ENCODE measurements at regions not wholly inside any gene's neighbourhood (a gene's known extent, or its start where the extent isn't known, plus 50 kb on each side); places are given as distances from the start of the nearest gene placed in this dataset.

- no peaks in the 10 kb centered on the region for H3K27me3 Mint-ChIP-seq (ENCODE audit: unreplicated experiment)
- H3K9me3 Mint-ChIP-seq (ENCODE audit: unreplicated experiment) = no peaks in the 10 kb centered on the region
- H3K4me3 Mint-ChIP-seq (ENCODE audit: unreplicated experiment) = no peak overlapping the region
- DNase-seq (ENCODE audit: extremely low spot score, unreplicated experiment) = no peak
- H3K27ac Mint-ChIP-seq (ENCODE audit: unreplicated experiment) = no peak overlapping the region
- no peaks in the 10 kb centered on the region for H3K36me3 Mint-ChIP-seq (ENCODE audit: unreplicated experiment)
- TF ChIP-seq CTCF (IDR thresholded peaks at IDR 0.05) = no peak
- H3K4me1 Mint-ChIP-seq (ENCODE audit: unreplicated experiment) = no peaks in the 10 kb centered on the region
Measured at GRCh38 chr3:84806958-84807357, 151.8 kb upstream of the CADM2 start.

- Mint-ChIP-seq H3K27ac (ENCODE audit: unreplicated experiment) (no peak overlapping the region), H3K4me3 (ENCODE audit: unreplicated experiment) (no peak overlapping the region), H3K4me1 (ENCODE audit: unreplicated experiment) (no peaks in the 10 kb centered on the region), H3K9me3 (ENCODE audit: unreplicated experiment) (peaks cover 23% of the 10 kb centered on the region), H3K27me3 (ENCODE audit: unreplicated experiment) (no peaks in the 10 kb centered on the region), H3K36me3 (ENCODE audit: unreplicated experiment) (no peaks in the 10 kb centered on the region)
- no peak for DNase-seq (ENCODE audit: extremely low spot score, unreplicated experiment)
- no peak for TF ChIP-seq CTCF (IDR thresholded peaks at IDR 0.05)
Measured at GRCh38 chr3:84820126-84820525, 138.7 kb upstream of the CADM2 start.

GRCh38 chr3:84820906-84821305, 137.9 kb upstream of the CADM2 start:
- H3K9me3 Mint-ChIP-seq (ENCODE audit: unreplicated experiment) = peaks cover 22% of the 10 kb centered on the region
- no peaks in the 10 kb centered on the region for H3K36me3 Mint-ChIP-seq (ENCODE audit: unreplicated experiment)
- TF ChIP-seq CTCF (IDR thresholded peaks at IDR 0.05) = no peak
- no peak for DNase-seq (ENCODE audit: extremely low spot score, unreplicated experiment)
- H3K4me1 Mint-ChIP-seq (ENCODE audit: unreplicated experiment) = no peaks in the 10 kb centered on the region
- H3K27me3 Mint-ChIP-seq (ENCODE audit: unreplicated experiment) = no peaks in the 10 kb centered on the region
- H3K27ac Mint-ChIP-seq (ENCODE audit: unreplicated experiment) = no peak overlapping the region
- H3K4me3 Mint-ChIP-seq (ENCODE audit: unreplicated experiment) = no peak overlapping the region

GRCh38 chr3:84825817-84826216, 133.0 kb upstream of the CADM2 start:
- H3K36me3 Mint-ChIP-seq (ENCODE audit: unreplicated experiment) = no peaks in the 10 kb centered on the region
- no peak for DNase-seq (ENCODE audit: extremely low spot score, unreplicated experiment)
- H3K4me1 Mint-ChIP-seq (ENCODE audit: unreplicated experiment) = no peaks in the 10 kb centered on the region
- H3K9me3 Mint-ChIP-seq (ENCODE audit: unreplicated experiment) = peaks cover 4% of the 10 kb centered on the region
- no peak for TF ChIP-seq CTCF (IDR thresholded peaks at IDR 0.05)
- no peak overlapping the region for H3K4me3 Mint-ChIP-seq (ENCODE audit: unreplicated experiment)
- no peak overlapping the region for H3K27ac Mint-ChIP-seq (ENCODE audit: unreplicated experiment)
- no peaks in the 10 kb centered on the region for H3K27me3 Mint-ChIP-seq (ENCODE audit: unreplicated experiment)

- peaks cover 9% of the 10 kb centered on the region for H3K9me3 Mint-ChIP-seq (ENCODE audit: unreplicated experiment)
Measured at GRCh38 chr3:84830476-84830875, 128.3 kb upstream of the CADM2 start.

More at GRCh38 chr3:84830476-84830875, 128.3 kb upstream of the CADM2 start:
- no peaks in the 10 kb centered on the region for H3K4me1 Mint-ChIP-seq (ENCODE audit: unreplicated experiment)
- no peaks in the 10 kb centered on the region for H3K27me3 Mint-ChIP-seq (ENCODE audit: unreplicated experiment)
- H3K27ac Mint-ChIP-seq (ENCODE audit: unreplicated experiment) = no peak overlapping the region
- DNase-seq (ENCODE audit: extremely low spot score, unreplicated experiment) = no peak
- no peak for TF ChIP-seq CTCF (IDR thresholded peaks at IDR 0.05)
- no peak overlapping the region for H3K4me3 Mint-ChIP-seq (ENCODE audit: unreplicated experiment)
- no peaks in the 10 kb centered on the region for H3K36me3 Mint-ChIP-seq (ENCODE audit: unreplicated experiment)
